NCI-H1105 (cell line): ENCODE measurements at regions not wholly inside any gene's neighbourhood (a gene's known extent, or its start where the extent isn't known, plus 50 kb on each side); places are given as distances from the start of the nearest gene placed in this dataset.

Experiments
- DNase-seq: peaks from one replicate; lab custom pipeline; 2025; lab: John Stamatoyannopoulos, UW

DNA sequence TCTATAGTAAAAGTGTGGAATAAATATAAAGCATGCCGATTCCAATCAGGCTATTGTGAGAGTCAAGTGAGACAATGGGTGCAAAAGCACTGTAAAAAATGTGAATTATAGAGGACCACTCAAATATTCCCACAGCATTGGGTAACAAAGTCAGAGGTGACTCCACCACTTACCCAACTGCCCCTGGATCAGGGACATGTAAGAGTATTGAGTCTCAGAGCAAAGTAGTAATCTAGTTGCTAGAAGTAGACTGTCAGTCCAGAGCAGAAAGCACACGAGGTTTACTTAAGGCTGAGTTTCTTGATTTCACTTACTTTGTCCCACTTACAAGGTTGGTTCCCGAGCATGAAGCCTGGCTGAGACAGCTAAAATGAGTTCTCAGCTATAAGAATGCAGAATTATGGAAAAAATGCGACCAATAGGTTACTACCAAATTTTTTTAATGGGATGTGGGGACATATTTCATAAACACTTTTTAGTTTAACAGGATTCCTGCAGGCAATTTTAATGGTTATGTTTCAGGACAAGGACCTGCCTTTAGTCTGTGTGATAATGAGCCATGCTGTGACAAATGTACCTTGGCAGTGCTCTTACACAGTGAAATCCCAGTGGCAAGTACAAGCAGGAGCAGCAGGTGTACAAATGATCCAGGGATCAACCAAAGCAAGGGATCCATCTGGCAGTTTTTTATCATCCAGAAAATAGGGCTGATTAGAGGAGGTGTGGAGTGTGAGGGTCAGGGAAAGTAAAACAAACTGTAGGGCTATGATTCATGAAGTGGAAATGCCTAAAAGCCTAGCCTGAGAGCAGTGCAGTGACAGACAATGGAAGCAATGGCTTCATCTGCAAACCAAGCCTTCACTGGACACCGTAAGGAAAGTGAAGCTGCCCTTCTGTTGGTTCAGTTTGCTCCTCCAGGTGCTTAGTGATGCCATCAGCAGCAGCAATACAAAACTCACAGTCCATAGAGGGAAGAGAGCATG, 156.2 kb upstream of the SPAG17 start:
- DNase-seq, result no peak

DNA sequence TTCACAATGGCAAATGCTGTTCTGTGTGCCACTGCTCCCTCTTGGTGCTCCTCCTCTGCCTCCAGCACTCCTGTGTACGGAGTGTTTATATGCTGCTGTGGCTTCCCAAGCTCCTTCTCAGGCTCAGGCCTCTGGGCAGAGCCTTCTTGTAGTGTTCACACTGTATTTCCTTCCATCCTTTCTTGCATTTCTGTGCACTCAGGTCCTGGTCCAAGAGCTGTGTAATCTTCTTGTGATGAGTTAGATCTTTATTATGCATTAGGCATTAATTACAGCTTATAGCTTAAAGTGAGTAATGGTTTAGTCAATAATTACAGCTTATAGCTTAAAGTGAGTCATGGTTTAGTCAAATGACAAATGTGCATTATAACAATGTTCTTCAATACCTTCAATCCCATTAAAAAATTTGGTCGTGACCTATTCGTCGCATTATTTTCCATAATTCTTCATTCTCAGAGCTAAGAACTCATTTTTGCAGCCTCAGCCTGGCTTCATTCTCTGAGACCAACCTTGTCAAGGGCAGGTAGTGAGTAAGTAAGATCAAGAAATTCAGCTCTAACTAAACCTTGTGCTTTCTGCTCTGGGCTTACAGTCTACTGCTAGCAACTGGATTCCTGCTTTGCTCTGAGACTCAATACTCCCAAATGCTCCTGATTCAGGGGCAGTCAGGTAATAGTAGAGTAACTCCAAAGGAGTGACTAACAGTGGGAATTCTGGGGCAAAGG, 154.5 kb upstream of the SPAG17 start:
- DNase-seq, result no peak

- DNase-seq, result no peak
Observed at GRCh38 chr1:118338936-118339335, 153.9 kb upstream of the SPAG17 start.

- DNase-seq, result no peak
Observed at GRCh38 chr1:118337346-118337745, 152.3 kb upstream of the SPAG17 start.

GRCh38 chr1:118335331-118335732, 150.3 kb upstream of the SPAG17 start:
- DNase-seq, result no peak

DNA sequence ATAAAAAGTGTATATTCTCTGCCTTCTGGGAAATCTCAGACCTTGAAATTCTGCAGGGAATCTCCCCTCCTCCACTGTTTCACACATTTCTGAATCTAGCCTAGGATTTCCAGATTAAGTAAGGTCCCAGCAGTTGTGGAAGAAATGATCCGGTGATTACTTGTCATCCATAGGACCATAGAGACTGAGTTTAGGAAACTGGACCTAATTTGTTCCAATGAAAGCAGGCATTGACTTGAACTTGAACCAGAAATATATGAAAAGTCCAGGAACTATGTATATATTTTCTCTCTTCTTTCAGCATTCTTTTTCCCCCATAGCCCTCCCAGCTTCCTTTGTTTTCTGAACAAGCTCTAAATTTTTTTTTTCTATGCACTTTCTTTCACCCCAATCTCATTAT, 149.5 kb upstream of the SPAG17 start:
- no peak for DNase-seq

DNA sequence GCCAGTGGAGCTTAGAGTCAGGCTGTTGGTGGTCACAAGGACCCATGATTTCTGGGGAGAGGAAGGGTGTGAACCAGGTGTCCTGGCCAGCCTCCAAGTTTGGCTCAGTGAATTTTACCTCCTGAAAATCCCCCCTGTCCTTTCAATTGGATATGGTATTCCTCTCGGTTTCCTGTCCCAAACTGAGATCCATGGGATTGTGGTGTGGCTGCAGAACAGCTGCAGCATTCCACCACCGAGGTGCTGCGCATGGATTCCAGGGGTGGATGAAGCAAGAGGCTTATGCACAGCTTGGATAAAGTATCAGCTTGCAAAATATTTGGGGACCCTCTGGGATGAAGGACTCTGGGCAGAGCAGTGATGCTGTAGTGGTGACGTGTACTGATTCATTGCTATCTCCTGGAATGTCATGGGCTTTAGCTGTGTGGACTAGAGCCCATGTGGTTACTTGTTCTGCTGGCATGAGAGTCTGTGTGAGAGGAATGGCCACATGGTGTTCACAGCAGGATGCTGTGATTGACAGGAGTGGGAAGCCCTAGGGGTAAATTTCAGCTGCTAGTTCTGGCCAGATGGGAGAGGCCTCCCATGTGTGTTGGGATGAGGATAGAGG, 148.7 kb upstream of the SPAG17 start:
- no peak for DNase-seq

- no peak for DNase-seq
Observed at GRCh38 chr1:118326960-118327629, 142.1 kb upstream of the SPAG17 start.

DNA sequence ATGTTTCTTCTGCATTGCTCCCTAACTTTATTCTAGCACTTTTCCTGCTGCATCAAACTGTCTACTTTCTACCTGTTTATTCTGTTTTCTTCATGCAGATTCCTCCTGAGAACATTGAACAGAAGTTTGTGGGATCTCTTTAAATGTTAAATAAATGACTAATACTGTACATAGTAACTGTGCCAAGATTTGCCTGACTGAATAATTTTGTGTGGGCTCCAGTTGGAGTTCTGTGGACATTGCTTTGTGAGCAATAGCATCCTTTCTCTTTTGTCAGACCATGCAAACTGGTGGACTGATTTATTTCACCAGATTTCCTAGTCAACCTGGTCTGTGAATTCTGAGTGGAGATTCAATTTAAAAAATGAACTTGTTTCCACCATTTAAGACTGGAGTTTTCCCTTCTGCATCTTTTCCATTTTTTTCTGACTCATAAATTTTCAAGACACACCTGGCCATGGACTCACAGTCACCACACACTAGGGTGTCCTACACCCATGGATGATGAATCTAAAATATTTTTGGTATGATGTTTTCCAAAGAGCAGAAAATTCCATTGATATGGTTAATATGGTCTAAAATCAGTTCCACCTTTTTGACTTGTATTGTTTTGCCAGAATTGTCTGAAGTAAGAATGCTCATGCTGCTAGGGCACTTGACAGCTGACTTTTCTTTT, 140.7 kb upstream of the SPAG17 start:
- DNase-seq, result no peak

GRCh38 chr1:118323246-118323645, 138.2 kb upstream of the SPAG17 start:
- no peak for DNase-seq

GRCh38 chr1:118322331-118322730, 137.3 kb upstream of the SPAG17 start:
- no peak for DNase-seq

DNA sequence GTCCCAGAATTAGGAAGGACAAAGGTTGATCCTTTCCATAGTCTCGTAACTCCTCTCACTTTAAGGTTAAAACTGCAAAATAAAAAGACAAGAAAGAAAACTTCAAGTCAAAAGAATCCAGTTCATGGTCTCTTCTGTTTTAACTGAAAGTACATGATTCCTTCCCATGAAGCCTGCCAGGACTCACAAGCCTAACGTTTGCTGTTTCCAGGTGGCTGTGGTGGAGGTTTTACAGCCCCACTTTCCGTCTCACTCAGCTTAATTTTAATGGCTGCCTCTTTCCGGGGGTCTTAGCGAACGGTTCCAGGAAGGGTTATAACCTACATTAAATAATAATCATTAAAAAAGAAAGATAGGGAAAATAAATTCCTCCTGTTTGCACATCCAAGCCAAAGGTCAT, 136.8 kb upstream of the SPAG17 start:
- no peak for DNase-seq

DNA sequence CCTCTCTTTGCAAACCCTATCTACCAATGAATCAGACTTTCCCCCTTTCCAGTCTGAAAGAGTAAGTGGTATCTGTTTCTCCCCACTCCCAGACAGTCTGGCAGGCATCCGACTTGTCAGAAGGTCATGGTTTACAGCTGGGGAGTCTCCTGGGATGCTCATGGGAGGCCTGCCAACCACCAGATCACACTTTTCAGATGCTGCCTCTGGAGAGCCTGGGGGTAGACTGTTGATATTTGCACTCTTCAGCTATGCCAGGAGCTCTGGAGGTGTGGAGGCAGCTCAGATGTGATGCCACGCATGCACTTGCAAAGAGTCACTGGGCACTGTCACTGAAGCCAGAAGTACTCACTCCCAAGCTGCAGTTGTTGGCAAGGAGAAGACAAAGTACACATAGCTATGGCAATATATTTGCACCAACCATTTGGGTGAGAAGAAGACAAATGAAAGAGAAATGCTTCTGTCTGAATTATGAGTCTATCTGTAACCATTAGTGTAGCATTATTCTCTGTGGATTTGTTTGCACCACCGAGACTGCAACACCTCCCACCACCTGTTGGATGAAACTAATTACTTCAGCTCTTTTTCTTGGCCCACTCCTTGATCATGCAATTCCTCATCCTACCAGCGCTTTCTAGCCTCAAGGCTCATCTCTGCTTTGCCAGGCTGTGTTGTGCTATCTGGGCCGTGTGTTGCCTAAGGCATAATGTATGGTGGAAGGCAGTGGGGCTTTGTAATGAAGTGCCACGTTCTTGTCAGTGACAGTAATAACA, 133.0 kb upstream of the SPAG17 start:
- DNase-seq, result no peak

- DNase-seq, result no peak
Observed at GRCh38 chr1:118306851-118307250, 121.8 kb upstream of the SPAG17 start.

GRCh38 chr1:118304722-118305359, 119.8 kb upstream of the SPAG17 start:
- no peak for DNase-seq

DNA sequence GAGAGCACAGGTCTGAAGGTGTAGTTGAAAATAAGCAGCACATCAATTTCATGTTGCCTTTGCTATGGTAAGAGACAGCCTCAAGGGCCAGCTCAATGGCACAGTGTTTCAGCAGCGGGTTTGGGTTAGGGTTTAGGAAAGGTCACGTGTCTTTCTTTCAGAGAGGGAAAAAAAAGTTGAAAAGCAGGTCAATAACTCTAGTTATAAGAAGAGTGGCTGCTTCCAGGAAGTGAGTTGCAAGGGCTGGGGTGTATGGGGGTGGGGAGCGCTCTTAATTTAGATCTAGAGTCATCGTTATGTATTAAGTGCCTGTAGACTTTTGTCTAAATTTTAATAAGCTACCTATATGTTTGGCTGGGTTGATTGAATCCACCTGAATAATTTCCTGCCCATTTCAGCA, 118.5 kb upstream of the SPAG17 start:
- DNase-seq, result no peak

- DNase-seq, result no peak
Observed at GRCh38 chr1:118303064-118303463, 118.0 kb upstream of the SPAG17 start.

GRCh38 chr1:118302145-118302544, 117.1 kb upstream of the SPAG17 start:
- no peak for DNase-seq

DNA sequence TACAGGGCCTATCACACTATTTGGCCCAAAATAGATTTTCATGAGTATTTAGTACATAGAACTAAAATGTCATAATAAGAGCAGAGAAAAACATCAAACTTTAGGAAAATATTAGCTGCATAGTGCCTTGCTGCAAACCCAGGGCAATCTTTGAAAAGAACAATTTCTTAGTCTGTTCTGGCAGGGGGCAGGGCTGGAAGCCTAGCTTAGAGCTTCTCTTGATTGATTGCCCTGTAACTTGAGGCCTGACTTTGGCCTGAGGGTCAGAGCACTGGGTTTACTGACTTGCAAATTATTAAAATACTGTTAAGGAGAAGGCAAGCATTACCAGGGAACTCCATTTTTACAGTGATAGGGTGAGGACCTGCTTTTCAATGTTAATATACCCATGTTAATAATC, 115.8 kb upstream of the SPAG17 start:
- DNase-seq, result no peak

DNA sequence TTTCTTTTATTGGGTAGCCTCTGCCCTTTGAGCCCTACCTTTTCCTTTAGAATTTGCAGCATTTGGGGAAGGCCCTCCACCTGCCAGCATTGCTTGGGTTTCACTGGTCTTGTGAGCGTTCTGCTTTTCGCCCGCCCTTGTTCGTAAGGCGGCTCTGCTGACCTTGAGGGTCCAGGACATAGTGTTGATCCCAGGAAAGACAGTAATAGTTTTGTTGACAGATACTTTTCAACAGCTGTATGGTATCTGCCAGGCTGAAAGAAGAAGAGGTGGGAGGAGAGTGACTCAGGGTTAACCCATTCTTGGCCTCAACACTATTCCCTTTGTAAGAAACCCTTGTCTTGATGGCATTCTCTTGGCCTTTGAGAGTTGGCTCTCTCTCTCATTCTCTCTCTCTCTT, 113.4 kb upstream of the SPAG17 start:
- DNase-seq, result no peak
